D721Med (cell line): ENCODE measurements at regions not wholly inside any gene's neighbourhood (a gene's known extent, or its start where the extent isn't known, plus 50 kb on each side); places are given as distances from the start of the nearest gene placed in this dataset.

Experiments used
- DNase-seq: peaks from one replicate; pipeline ENCODE4 v3.0.0; 2011; ENCODE audit warnings: low spot score; ENCODE audit not compliant: insufficient read length
- FAIRE-seq: peaks from 2 replicates; lab custom pipeline; 2011; peaks lifted over from hg19 to GRCh38; lab: Jason Lieb, UNC
- CTCF ChIP-seq: IDR thresholded peaks from 2 replicates; pipeline ENCODE4 v1.5.1; 2012; ENCODE audit warnings: mild to moderate bottlenecking, control low read depth; ENCODE audit not compliant: insufficient read depth; ENCODE audit errors: missing control alignments

GRCh38 chr6:113412589-113413357 is 444.4 kb upstream of the MARCKS start:
- DNase-seq (no peak), FAIRE-seq (no peak)
- no peak for TF ChIP-seq CTCF

- FAIRE-seq (no peak), DNase-seq (no peak)
- peak; percentile 26 for TF ChIP-seq CTCF
These were observed 442.6 kb upstream of the MARCKS start for GRCh38 chr6:113414511-113414910.

- no peak for TF ChIP-seq CTCF
- DNase-seq: no peak
- FAIRE-seq: no peak
These were observed 441.0 kb upstream of the MARCKS start for GRCh38 chr6:113416170-113416569.

- FAIRE-seq (no peak), DNase-seq (no peak)
- no peak for TF ChIP-seq CTCF
These were observed 436.9 kb upstream of the MARCKS start for GRCh38 chr6:113420290-113420689.

- no peak for FAIRE-seq
- DNase-seq: no peak
- TF ChIP-seq CTCF: no peak
These were observed 435.1 kb upstream of the MARCKS start for GRCh38 chr6:113421997-113422396.

- TF ChIP-seq CTCF: no peak
- FAIRE-seq (no peak), DNase-seq (no peak)
These were observed 433.2 kb upstream of the MARCKS start for GRCh38 chr6:113423956-113424355.

GRCh38 chr6:113425977-113426660 is 431.0 kb upstream of the MARCKS start:
- FAIRE-seq: peak; percentile 85
- peak; percentile 15 for DNase-seq

More at GRCh38 chr6:113425977-113426660, 431.0 kb upstream of the MARCKS start:
- no peak for TF ChIP-seq CTCF
